NT2/D1 (cell line): ENCODE measurements at regions not wholly inside any gene's neighbourhood (a gene's known extent, or its start where the extent isn't known, plus 50 kb on each side); places are given as distances from the start of the nearest gene placed in this dataset.

Source experiments
- DNase-seq: peaks from one replicate; pipeline ENCODE4 v3.0.0-alpha.2; 2011; ENCODE audit warnings: low read depth, low spot score
- H3K27me3 ChIP-seq: 2 replicates; pipeline ENCODE4 v1.6.0; 2011; ENCODE audit warnings: mild to moderate bottlenecking; ENCODE audit not compliant: insufficient read length, insufficient read depth
- H3K36me3 ChIP-seq: 2 replicates; pipeline ENCODE4 v1.6.1; 2011; ENCODE audit warnings: mild to moderate bottlenecking, low read length, mixed read lengths; ENCODE audit not compliant: insufficient read depth, insufficient read length
- H3K4me1 ChIP-seq: 2 replicates; pipeline ENCODE4 v1.5.1; 2011; ENCODE audit not compliant: insufficient read depth, insufficient read length
- H3K4me3 ChIP-seq: 2 replicates; pipeline ENCODE4 v1.5.1; 2011; ENCODE audit warnings: low read depth; ENCODE audit not compliant: insufficient read length
- H3K9ac ChIP-seq: 2 replicates; pipeline ENCODE4 v1.6.0; 2011; ENCODE audit warnings: low read depth; ENCODE audit not compliant: insufficient read length
- H3K9me3 ChIP-seq: 2 replicates; pipeline ENCODE4 v1.5.1; 2011; ENCODE audit warnings: mild to moderate bottlenecking, low read length; ENCODE audit not compliant: insufficient read depth
- SUZ12 ChIP-seq: IDR thresholded peaks from 2 replicates; pipeline ENCODE4 v1.6.1; 2011; ENCODE audit not compliant: insufficient read length, insufficient read depth; ENCODE audit errors: extremely low read depth
- YY1 ChIP-seq: IDR thresholded peaks from 2 replicates; pipeline ENCODE4 v1.6.1; 2011; ENCODE audit not compliant: insufficient read length, insufficient read depth
- ZNF274 ChIP-seq: IDR thresholded peaks from 2 replicates; pipeline ENCODE4 v1.6.1; 2011; ENCODE audit warnings: mild to moderate bottlenecking, low read depth, low read length

- Histone ChIP-seq H3K9ac (no peak overlapping the region), H3K4me3 (no peak overlapping the region), H3K27me3 (no peaks in the 10 kb centered on the region), H3K4me1 (no peaks in the 10 kb centered on the region), H3K9me3 (no peaks in the 10 kb centered on the region), H3K36me3 (no peaks in the 10 kb centered on the region)
- no peak for TF ChIP-seq YY1
- TF ChIP-seq SUZ12 = no peak
- no peak for TF ChIP-seq ZNF274
- DNase-seq = no peak
Measured at GRCh38 chr6:14726816-14727493, 518.9 kb upstream of the JARID2 start.

- DNase-seq = no peak
- Histone ChIP-seq H3K27me3 (no peaks in the 10 kb centered on the region), H3K4me1 (no peaks in the 10 kb centered on the region), H3K9ac (no peak overlapping the region), H3K9me3 (no peaks in the 10 kb centered on the region), H3K36me3 (no peaks in the 10 kb centered on the region), H3K4me3 (no peak overlapping the region)
- TF ChIP-seq YY1 (no peak), ZNF274 (no peak), SUZ12 (no peak)
Measured at GRCh38 chr6:14727494-14728395, 518.1 kb upstream of the JARID2 start.

- Histone ChIP-seq H3K4me3 (no peak overlapping the region), H3K36me3 (no peaks in the 10 kb centered on the region), H3K4me1 (no peaks in the 10 kb centered on the region), H3K9ac (no peak overlapping the region), H3K9me3 (no peaks in the 10 kb centered on the region), H3K27me3 (no peaks in the 10 kb centered on the region)
- no peak for DNase-seq
- no peak for TF ChIP-seq ZNF274
- no peak for TF ChIP-seq YY1
- no peak for TF ChIP-seq SUZ12
Measured at GRCh38 chr6:14728396-14729024, 517.4 kb upstream of the JARID2 start.

GRCh38 chr6:14729129-14729871 lies 516.6 kb upstream of the JARID2 start:
- no peaks in the 10 kb centered on the region for H3K9me3 ChIP-seq
- no peaks in the 10 kb centered on the region for H3K36me3 ChIP-seq
- DNase-seq = no peak
- H3K27me3 ChIP-seq = no peaks in the 10 kb centered on the region
- TF ChIP-seq SUZ12 (no peak), ZNF274 (no peak), YY1 (no peak)
- H3K4me1 ChIP-seq = no peaks in the 10 kb centered on the region
- no peak overlapping the region for H3K9ac ChIP-seq
- H3K4me3 ChIP-seq = no peak overlapping the region

- no peak for DNase-seq
- Histone ChIP-seq H3K9ac (no peak overlapping the region), H3K36me3 (no peaks in the 10 kb centered on the region), H3K9me3 (no peaks in the 10 kb centered on the region), H3K27me3 (no peaks in the 10 kb centered on the region), H3K4me3 (no peak overlapping the region), H3K4me1 (no peaks in the 10 kb centered on the region)
- TF ChIP-seq ZNF274 (no peak), SUZ12 (no peak), YY1 (no peak)
Measured at GRCh38 chr6:14730654-14731053, 515.2 kb upstream of the JARID2 start.

GRCh38 chr6:14731611-14732010 lies 514.3 kb upstream of the JARID2 start:
- no peak overlapping the region for H3K9ac ChIP-seq
- H3K4me3 ChIP-seq = no peak overlapping the region
- H3K27me3 ChIP-seq = no peaks in the 10 kb centered on the region
- no peak for DNase-seq
- no peaks in the 10 kb centered on the region for H3K4me1 ChIP-seq
- no peaks in the 10 kb centered on the region for H3K36me3 ChIP-seq
- TF ChIP-seq SUZ12 (no peak), ZNF274 (no peak), YY1 (no peak)
- no peaks in the 10 kb centered on the region for H3K9me3 ChIP-seq
